ENCODE measurements at regions not wholly inside any gene's neighbourhood (a gene's known extent, or its start where the extent isn't known, plus 50 kb on each side); places are given as distances from the start of the nearest gene placed in this dataset.

GRCh38 chr9:1129382-1129781 is 79.2 kb downstream of the DMRT2 start:
- Histone ChIP-seq H3K27ac (no peak overlapping the region), H3K27me3 (no peaks in the 10 kb centered on the region), H3K9me3 (peaks cover 0 to 7% of the 10 kb centered on the region in 2 donors), H3K36me3 (no peaks in the 10 kb centered on the region), H3K4me1 (no peaks in the 10 kb centered on the region), H3K4me3 (no peak overlapping the region)
- DNase-seq (no peak), ATAC-seq (no peak)
- intact Hi-C loops (cut with DNase I) = no loop called here
- TF ChIP-seq, protein P1, sequence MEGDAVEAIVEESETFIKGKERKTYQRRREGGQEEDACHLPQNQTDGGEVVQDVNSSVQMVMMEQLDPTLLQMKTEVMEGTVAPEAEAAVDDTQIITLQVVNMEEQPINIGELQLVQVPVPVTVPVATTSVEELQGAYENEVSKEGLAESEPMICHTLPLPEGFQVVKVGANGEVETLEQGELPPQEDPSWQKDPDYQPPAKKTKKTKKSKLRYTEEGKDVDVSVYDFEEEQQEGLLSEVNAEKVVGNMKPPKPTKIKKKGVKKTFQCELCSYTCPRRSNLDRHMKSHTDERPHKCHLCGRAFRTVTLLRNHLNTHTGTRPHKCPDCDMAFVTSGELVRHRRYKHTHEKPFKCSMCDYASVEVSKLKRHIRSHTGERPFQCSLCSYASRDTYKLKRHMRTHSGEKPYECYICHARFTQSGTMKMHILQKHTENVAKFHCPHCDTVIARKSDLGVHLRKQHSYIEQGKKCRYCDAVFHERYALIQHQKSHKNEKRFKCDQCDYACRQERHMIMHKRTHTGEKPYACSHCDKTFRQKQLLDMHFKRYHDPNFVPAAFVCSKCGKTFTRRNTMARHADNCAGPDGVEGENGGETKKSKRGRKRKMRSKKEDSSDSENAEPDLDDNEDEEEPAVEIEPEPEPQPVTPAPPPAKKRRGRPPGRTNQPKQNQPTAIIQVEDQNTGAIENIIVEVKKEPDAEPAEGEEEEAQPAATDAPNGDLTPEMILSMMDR (IDR thresholded peaks at IDR 0.05) = no peak

DNA sequence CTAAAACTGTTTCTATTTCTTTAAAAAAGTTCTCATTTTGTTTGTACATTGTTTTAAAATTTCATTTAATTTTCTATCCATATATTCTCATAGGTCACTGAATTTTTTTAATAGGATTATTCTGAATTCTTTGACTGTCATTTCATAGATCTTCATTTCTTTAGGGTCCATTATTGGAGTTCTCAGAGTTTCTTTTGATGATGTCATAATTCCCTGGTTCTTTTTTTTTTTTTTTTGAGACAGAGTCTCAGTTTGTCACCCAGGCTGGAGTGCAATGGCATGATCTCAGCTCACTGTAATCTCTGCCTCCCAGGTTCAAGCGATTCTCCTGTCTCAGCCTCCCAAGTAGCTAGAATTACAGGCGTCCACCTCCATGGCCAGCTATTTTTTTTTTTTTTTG is 89.9 kb downstream of the DMRT2 start:
- no peaks in the 10 kb centered on the region for H3K4me1 ChIP-seq

GRCh38 chr9:1151691-1152090 is 101.5 kb downstream of the DMRT2 start:
- intact Hi-C loops (cut with DNase I) = no loop called here
- H3K27me3 ChIP-seq = no peaks in the 10 kb centered on the region
- no peaks in the 10 kb centered on the region for H3K36me3 ChIP-seq
- H3K27ac ChIP-seq = no peak overlapping the region
- peaks cover 0 to 2% of the 10 kb centered on the region in 2 donors for H3K9me3 ChIP-seq
- no peak overlapping the region for H3K4me3 ChIP-seq
- DNase-seq (no peak), ATAC-seq (no peak)
- TF ChIP-seq, protein P1 (IDR thresholded peaks at IDR 0.05) = no peak
- H3K4me1 ChIP-seq = no peaks in the 10 kb centered on the region

More for the DNA sequence above, 89.9 kb downstream of the DMRT2 start:
- ATAC-seq (no peak), DNase-seq (no peak)
- intact Hi-C loops (cut with DNase I) = no loop called here
- no peaks in the 10 kb centered on the region for H3K27me3 ChIP-seq
- peaks cover 0 to 41% of the 10 kb centered on the region in 2 donors for H3K9me3 ChIP-seq
- TF ChIP-seq, protein P1 (IDR thresholded peaks at IDR 0.05) = no peak
- H3K36me3 ChIP-seq = no peaks in the 10 kb centered on the region
- H3K4me3 ChIP-seq = no peak overlapping the region
- no peak overlapping the region for H3K27ac ChIP-seq

GRCh38 chr9:1152171-1152570 is 102.0 kb downstream of the DMRT2 start:
- no peak for DNase-seq
- Histone ChIP-seq H3K36me3 (no peaks in the 10 kb centered on the region), H3K27ac (no peak overlapping the region), H3K4me3 (no peak overlapping the region), H3K9me3 (peaks cover 0 to 2% of the 10 kb centered on the region in 2 donors), H3K27me3 (no peaks in the 10 kb centered on the region), H3K4me1 (no peaks in the 10 kb centered on the region)
- TF ChIP-seq, protein P1 (IDR thresholded peaks at IDR 0.05) = no peak
- ATAC-seq = no peak
- intact Hi-C loops (cut with DNase I) = no loop called here

DNA sequence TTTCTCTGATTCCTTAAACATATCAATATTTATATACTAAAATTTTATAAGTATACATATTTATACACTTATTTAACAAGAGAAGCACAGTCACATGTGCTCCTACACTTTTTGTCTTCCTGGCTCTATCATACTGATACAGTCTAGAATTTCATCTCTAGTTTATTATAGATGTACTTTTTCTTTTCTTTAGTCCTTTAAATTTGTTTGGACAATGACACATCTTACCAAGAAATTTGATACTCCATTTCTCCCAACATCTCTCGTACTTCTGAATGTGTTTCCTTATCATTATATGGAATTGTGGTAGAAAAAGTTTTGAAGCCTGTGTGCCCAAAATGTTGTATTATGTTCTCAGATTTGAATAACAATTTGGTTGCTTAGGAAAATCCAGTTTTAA is 104.6 kb downstream of the DMRT2 start:
- no peaks in the 10 kb centered on the region for H3K4me1 ChIP-seq
- ATAC-seq (no peak), DNase-seq (no peak)
- no peak overlapping the region for H3K4me3 ChIP-seq
- H3K36me3 ChIP-seq = no peaks in the 10 kb centered on the region
- H3K27ac ChIP-seq = no peak overlapping the region
- H3K9me3 ChIP-seq = no peaks in the 10 kb centered on the region
- no peaks in the 10 kb centered on the region for H3K27me3 ChIP-seq
- TF ChIP-seq, protein P1 (IDR thresholded peaks at IDR 0.05) = no peak
- intact Hi-C loops (cut with DNase I) = no loop called here

Measured in left lung (tissue), 4 donors.